Osteocyte (in vitro differentiated cells): ENCODE measurements at regions not wholly inside any gene's neighbourhood (a gene's known extent, or its start where the extent isn't known, plus 50 kb on each side); places are given as distances from the start of the nearest gene placed in this dataset.

Source experiments
- DNase-seq: peaks from one replicate; pipeline ENCODE4 v3.0.0; 2021; ENCODE audit warnings: mixed read lengths; ENCODE audit not compliant: unreplicated experiment; ENCODE audit errors: extremely low spot score
- H3K27ac Mint-ChIP-seq: one replicate; pipeline ENCODE4 v1.8.0; 2021; ENCODE audit warnings: mild to moderate bottlenecking, mixed read lengths; ENCODE audit not compliant: unreplicated experiment
- H3K27me3 Mint-ChIP-seq: one replicate; pipeline ENCODE4 v1.8.0; 2021; ENCODE audit warnings: mixed read lengths; ENCODE audit not compliant: unreplicated experiment
- H3K36me3 Mint-ChIP-seq: one replicate; pipeline ENCODE4 v1.8.0; 2021; ENCODE audit warnings: mixed read lengths; ENCODE audit not compliant: unreplicated experiment
- H3K4me1 Mint-ChIP-seq: one replicate; pipeline ENCODE4 v1.8.0; 2021; ENCODE audit warnings: mixed read lengths; ENCODE audit not compliant: unreplicated experiment
- H3K4me3 Mint-ChIP-seq: one replicate; pipeline ENCODE4 v1.8.0; 2021; ENCODE audit warnings: mild to moderate bottlenecking, moderate library complexity, mixed read lengths; ENCODE audit not compliant: unreplicated experiment
- H3K9me3 Mint-ChIP-seq: one replicate; pipeline ENCODE4 v1.8.0; 2021; ENCODE audit warnings: mixed read lengths; ENCODE audit not compliant: unreplicated experiment
- CTCF ChIP-seq: fragments of 200-600 bp; sonication (generic); IDR thresholded peaks from 2 replicates; pipeline ENCODE4 v1.5.0; 2021; ENCODE audit warnings: antibody characterized with exemption, mild to moderate bottlenecking, moderate library complexity

- peak overlapping the region; percentile 59 for H3K27ac Mint-ChIP-seq
- no peak overlapping the region for H3K4me3 Mint-ChIP-seq
- no peaks in the 10 kb centered on the region for H3K9me3 Mint-ChIP-seq
- H3K36me3 Mint-ChIP-seq, result no peaks in the 10 kb centered on the region
- peaks cover 23% of the 10 kb centered on the region for H3K4me1 Mint-ChIP-seq
- no peak for TF ChIP-seq CTCF
- no peaks in the 10 kb centered on the region for H3K27me3 Mint-ChIP-seq
- no peak for DNase-seq
Measured at GRCh38 chr16:66204756-66205155, 161.7 kb upstream of the CDH5 start.

GRCh38 chr16:66203476-66203875, 163.0 kb upstream of the CDH5 start:
- Mint-ChIP-seq H3K9me3 (no peaks in the 10 kb centered on the region), H3K36me3 (no peaks in the 10 kb centered on the region)
- no peak for TF ChIP-seq CTCF

GRCh38 chr16:66199189-66199588, 167.3 kb upstream of the CDH5 start:
- Mint-ChIP-seq H3K4me3 (no peak overlapping the region), H3K27ac (no peak overlapping the region), H3K27me3 (no peaks in the 10 kb centered on the region), H3K36me3 (no peaks in the 10 kb centered on the region), H3K4me1 (peaks cover 1% of the 10 kb centered on the region), H3K9me3 (no peaks in the 10 kb centered on the region)
- peak; percentile 4 for DNase-seq
- TF ChIP-seq CTCF, result no peak

More at GRCh38 chr16:66203476-66203875, 163.0 kb upstream of the CDH5 start:
- Mint-ChIP-seq H3K27me3 (no peaks in the 10 kb centered on the region), H3K4me3 (no peak overlapping the region), H3K27ac (no peak overlapping the region), H3K4me1 (peaks cover 23% of the 10 kb centered on the region)
- peak; percentile 49 for DNase-seq

- Mint-ChIP-seq H3K4me1 (no peaks in the 10 kb centered on the region), H3K27ac (no peak overlapping the region)
- no peak for DNase-seq
Measured at GRCh38 chr16:66198641-66199040, 167.8 kb upstream of the CDH5 start.

GRCh38 chr16:66197668-66198278, 168.7 kb upstream of the CDH5 start:
- no peaks in the 10 kb centered on the region for H3K9me3 Mint-ChIP-seq
- H3K4me1 Mint-ChIP-seq, result no peaks in the 10 kb centered on the region
- H3K4me3 Mint-ChIP-seq, result no peak overlapping the region
- no peaks in the 10 kb centered on the region for H3K27me3 Mint-ChIP-seq
- no peaks in the 10 kb centered on the region for H3K36me3 Mint-ChIP-seq
- no peak for TF ChIP-seq CTCF
- no peak for DNase-seq
- H3K27ac Mint-ChIP-seq, result no peak overlapping the region

More at GRCh38 chr16:66198641-66199040, 167.8 kb upstream of the CDH5 start:
- Mint-ChIP-seq H3K9me3 (no peaks in the 10 kb centered on the region), H3K4me3 (no peak overlapping the region), H3K27me3 (no peaks in the 10 kb centered on the region), H3K36me3 (no peaks in the 10 kb centered on the region)
- no peak for TF ChIP-seq CTCF
